IMR-90 (cell line): ENCODE measurements at regions not wholly inside any gene's neighbourhood (a gene's known extent, or its start where the extent isn't known, plus 50 kb on each side); places are given as distances from the start of the nearest gene placed in this dataset.

Experiments
- CEBPB ChIP-seq: IDR thresholded peaks from 2 replicates; pipeline ENCODE4 v1.6.1; 2012; ENCODE audit warnings: low read depth, low read length, improper control_type of control experiment
- CTCF ChIP-seq: conservative IDR thresholded peaks from 2 replicates; pipeline ENCODE4 v1.5.1; 2012; ENCODE audit warnings: mild to moderate bottlenecking, low read depth, low read length, improper control_type of control experiment
- FOS ChIP-seq: fragments of 150-350 bp; IDR thresholded peaks from 2 replicates; pipeline ENCODE4 v1.6.1; 2016; ENCODE audit warnings: low read depth, low read length
- MAFK ChIP-seq: IDR thresholded peaks from 2 replicates; pipeline ENCODE4 v1.6.1; 2012; ENCODE audit warnings: low read depth, low read length, improper control_type of control experiment
- POLR2A ChIP-seq: IDR thresholded peaks from 2 replicates; pipeline ENCODE4 v1.6.1; 2012; ENCODE audit warnings: mild to moderate bottlenecking, low read depth, low read length
- RAD21 ChIP-seq: IDR thresholded peaks from 2 replicates; pipeline ENCODE4 v1.6.1; 2012; ENCODE audit warnings: low read length, improper control_type of control experiment
- RCOR1 ChIP-seq: IDR thresholded peaks from 2 replicates; pipeline ENCODE4 v1.6.1; 2012; ENCODE audit warnings: mild to moderate bottlenecking, low read length, improper control_type of control experiment; ENCODE audit not compliant: insufficient replicate concordance
- RFX5 ChIP-seq: IDR thresholded peaks from 2 replicates; pipeline ENCODE4 v1.8.0; 2012; ENCODE audit warnings: low read depth, mild to moderate bottlenecking, low read length, moderate library complexity
- SMC3 ChIP-seq: fragments of 150-350 bp; IDR thresholded peaks from 2 replicates; pipeline ENCODE4 v1.6.1; 2016; ENCODE audit warnings: low read depth, mild to moderate bottlenecking, antibody characterized with exemption, low read length, moderate library complexity
- USF2 ChIP-seq: fragments of 150-350 bp; IDR thresholded peaks from 2 replicates; pipeline ENCODE4 v1.6.1; 2017; ENCODE audit warnings: mild to moderate bottlenecking, antibody characterized with exemption, low read length, low read depth
- TF ChIP-seq, protein P1 (sequence below): fragments of 150-350 bp; IDR thresholded peaks from 2 replicates; pipeline ENCODE4 v1.6.1; 2016; ENCODE audit warnings: low read depth, mild to moderate bottlenecking, low read length, moderate library complexity, borderline replicate concordance

DNA sequence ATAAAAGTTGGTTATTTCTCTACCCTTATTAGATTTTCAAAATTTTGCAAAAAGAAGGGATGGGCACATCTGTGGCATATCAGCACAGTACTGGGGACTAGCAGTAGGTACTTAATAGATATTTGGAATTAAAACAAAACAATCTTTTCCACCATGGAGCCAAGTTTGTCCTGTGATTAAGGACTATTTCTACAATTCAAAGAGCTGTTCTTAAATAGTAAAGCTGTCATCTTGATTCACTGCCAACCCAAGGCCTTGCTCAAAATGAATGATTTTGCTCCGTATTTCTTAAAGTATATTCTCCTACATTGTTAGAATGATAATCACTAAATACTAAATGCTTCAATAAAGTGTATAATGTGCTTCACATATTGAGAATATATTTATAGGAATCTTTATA, 169.9 kb downstream of the S1PR1 start:
- TF ChIP-seq CTCF: no peak
- no peak for TF ChIP-seq USF2
- no peak for TF ChIP-seq POLR2A
- no peak for TF ChIP-seq FOS
- TF ChIP-seq, protein P1, sequence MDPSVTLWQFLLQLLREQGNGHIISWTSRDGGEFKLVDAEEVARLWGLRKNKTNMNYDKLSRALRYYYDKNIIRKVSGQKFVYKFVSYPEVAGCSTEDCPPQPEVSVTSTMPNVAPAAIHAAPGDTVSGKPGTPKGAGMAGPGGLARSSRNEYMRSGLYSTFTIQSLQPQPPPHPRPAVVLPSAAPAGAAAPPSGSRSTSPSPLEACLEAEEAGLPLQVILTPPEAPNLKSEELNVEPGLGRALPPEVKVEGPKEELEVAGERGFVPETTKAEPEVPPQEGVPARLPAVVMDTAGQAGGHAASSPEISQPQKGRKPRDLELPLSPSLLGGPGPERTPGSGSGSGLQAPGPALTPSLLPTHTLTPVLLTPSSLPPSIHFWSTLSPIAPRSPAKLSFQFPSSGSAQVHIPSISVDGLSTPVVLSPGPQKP: no peak
- no peak for TF ChIP-seq SMC3
- no peak for TF ChIP-seq MAFK
- TF ChIP-seq RAD21: no peak
- TF ChIP-seq CEBPB: no peak
- TF ChIP-seq RCOR1: no peak
- no peak for TF ChIP-seq RFX5
